ENCODE measurements at regions not wholly inside any gene's neighbourhood (a gene's known extent, or its start where the extent isn't known, plus 50 kb on each side); places are given as distances from the start of the nearest gene placed in this dataset.

- Histone ChIP-seq H3K4me1 (ENCODE audit: control insufficient read depth, insufficient read depth, low read length, poor library complexity, severe bottlenecking) (no peaks in the 10 kb centered on the region), H3K27ac (ENCODE audit: insufficient read depth, low read length, poor library complexity, severe bottlenecking) (no peak overlapping the region), H3K4me3 (ENCODE audit: insufficient read depth, low read depth, low read length, poor library complexity, severe bottlenecking) (no peak overlapping the region), H3K36me3 (ENCODE audit: control insufficient read depth, insufficient read depth, low read length) (no peaks in the 10 kb centered on the region), H3K27me3 (replicated peaks; ENCODE audit: control insufficient read depth, insufficient read depth, low read length, poor library complexity, severe bottlenecking) (no peaks in the 10 kb centered on the region), H3K9me3 (ENCODE audit: control insufficient read depth, low read length) (no peaks in the 10 kb centered on the region)
- DNase-seq = no peak
Observed at GRCh38 chr12:91556909-91557308, 374.3 kb upstream of the DCN start.

GRCh38 chr12:91555436-91556415, 373.1 kb upstream of the DCN start:
- Histone ChIP-seq H3K27me3 (replicated peaks; ENCODE audit: control insufficient read depth, insufficient read depth, low read length, poor library complexity, severe bottlenecking) (no peaks in the 10 kb centered on the region), H3K4me1 (ENCODE audit: control insufficient read depth, insufficient read depth, low read length, poor library complexity, severe bottlenecking) (no peaks in the 10 kb centered on the region), H3K36me3 (ENCODE audit: control insufficient read depth, insufficient read depth, low read length) (no peaks in the 10 kb centered on the region), H3K27ac (ENCODE audit: insufficient read depth, low read length, poor library complexity, severe bottlenecking) (no peak overlapping the region), H3K9me3 (ENCODE audit: control insufficient read depth, low read length) (no peaks in the 10 kb centered on the region), H3K4me3 (ENCODE audit: insufficient read depth, low read depth, low read length, poor library complexity, severe bottlenecking) (no peak overlapping the region)
- no peak for DNase-seq

GRCh38 chr12:91551927-91552326, 369.3 kb upstream of the DCN start:
- H3K36me3 ChIP-seq (ENCODE audit: control insufficient read depth, insufficient read depth, low read length) = no peaks in the 10 kb centered on the region
- DNase-seq = no peak
- H3K4me1 ChIP-seq (ENCODE audit: control insufficient read depth, insufficient read depth, low read length, poor library complexity, severe bottlenecking) = no peaks in the 10 kb centered on the region
- no peaks in the 10 kb centered on the region for H3K9me3 ChIP-seq (ENCODE audit: control insufficient read depth, low read length)
- no peak overlapping the region for H3K4me3 ChIP-seq (ENCODE audit: insufficient read depth, low read depth, low read length, poor library complexity, severe bottlenecking)
- no peaks in the 10 kb centered on the region for H3K27me3 ChIP-seq (replicated peaks; ENCODE audit: control insufficient read depth, insufficient read depth, low read length, poor library complexity, severe bottlenecking)
- H3K27ac ChIP-seq (ENCODE audit: insufficient read depth, low read length, poor library complexity, severe bottlenecking) = no peak overlapping the region

GRCh38 chr12:91551242-91551641, 368.6 kb upstream of the DCN start:
- Histone ChIP-seq H3K4me1 (ENCODE audit: control insufficient read depth, insufficient read depth, low read length, poor library complexity, severe bottlenecking) (no peaks in the 10 kb centered on the region), H3K4me3 (ENCODE audit: insufficient read depth, low read depth, low read length, poor library complexity, severe bottlenecking) (no peak overlapping the region), H3K27ac (ENCODE audit: insufficient read depth, low read length, poor library complexity, severe bottlenecking) (no peak overlapping the region), H3K27me3 (replicated peaks; ENCODE audit: control insufficient read depth, insufficient read depth, low read length, poor library complexity, severe bottlenecking) (no peaks in the 10 kb centered on the region), H3K36me3 (ENCODE audit: control insufficient read depth, insufficient read depth, low read length) (no peaks in the 10 kb centered on the region), H3K9me3 (ENCODE audit: control insufficient read depth, low read length) (no peaks in the 10 kb centered on the region)
- DNase-seq = no peak

GRCh38 chr12:91542666-91543065, 360.0 kb upstream of the DCN start:
- Histone ChIP-seq H3K9me3 (ENCODE audit: control insufficient read depth, low read length) (no peaks in the 10 kb centered on the region), H3K4me3 (ENCODE audit: insufficient read depth, low read depth, low read length, poor library complexity, severe bottlenecking) (no peak overlapping the region), H3K27ac (ENCODE audit: insufficient read depth, low read length, poor library complexity, severe bottlenecking) (no peak overlapping the region), H3K4me1 (ENCODE audit: control insufficient read depth, insufficient read depth, low read length, poor library complexity, severe bottlenecking) (no peaks in the 10 kb centered on the region), H3K36me3 (ENCODE audit: control insufficient read depth, insufficient read depth, low read length) (no peaks in the 10 kb centered on the region), H3K27me3 (replicated peaks; ENCODE audit: control insufficient read depth, insufficient read depth, low read length, poor library complexity, severe bottlenecking) (no peaks in the 10 kb centered on the region)
- DNase-seq = no peak

- H3K27me3 ChIP-seq (replicated peaks; ENCODE audit: control insufficient read depth, insufficient read depth, low read length, poor library complexity, severe bottlenecking) = no peaks in the 10 kb centered on the region
- no peak overlapping the region for H3K27ac ChIP-seq (ENCODE audit: insufficient read depth, low read length, poor library complexity, severe bottlenecking)
- H3K4me3 ChIP-seq (ENCODE audit: insufficient read depth, low read depth, low read length, poor library complexity, severe bottlenecking) = no peak overlapping the region
- no peaks in the 10 kb centered on the region for H3K4me1 ChIP-seq (ENCODE audit: control insufficient read depth, insufficient read depth, low read length, poor library complexity, severe bottlenecking)
- DNase-seq = no peak
- H3K9me3 ChIP-seq (ENCODE audit: control insufficient read depth, low read length) = no peaks in the 10 kb centered on the region
- H3K36me3 ChIP-seq (ENCODE audit: control insufficient read depth, insufficient read depth, low read length) = no peaks in the 10 kb centered on the region
Observed at GRCh38 chr12:91542067-91542466, 359.4 kb upstream of the DCN start.

GRCh38 chr12:91538418-91538817, 355.8 kb upstream of the DCN start:
- H3K27ac ChIP-seq (ENCODE audit: insufficient read depth, low read length, poor library complexity, severe bottlenecking) = no peak overlapping the region

GRCh38 chr12:91533366-91533765, 350.7 kb upstream of the DCN start:
- no peak for DNase-seq
- no peaks in the 10 kb centered on the region for H3K4me1 ChIP-seq (ENCODE audit: control insufficient read depth, insufficient read depth, low read length, poor library complexity, severe bottlenecking)
- H3K27me3 ChIP-seq (replicated peaks; ENCODE audit: control insufficient read depth, insufficient read depth, low read length, poor library complexity, severe bottlenecking) = no peaks in the 10 kb centered on the region
- H3K4me3 ChIP-seq (ENCODE audit: insufficient read depth, low read depth, low read length, poor library complexity, severe bottlenecking) = no peak overlapping the region
- H3K36me3 ChIP-seq (ENCODE audit: control insufficient read depth, insufficient read depth, low read length) = no peaks in the 10 kb centered on the region
- H3K9me3 ChIP-seq (ENCODE audit: control insufficient read depth, low read length) = peaks cover 6% of the 10 kb centered on the region
- no peak overlapping the region for H3K27ac ChIP-seq (ENCODE audit: insufficient read depth, low read length, poor library complexity, severe bottlenecking)

More at GRCh38 chr12:91538418-91538817, 355.8 kb upstream of the DCN start:
- H3K4me1 ChIP-seq (ENCODE audit: control insufficient read depth, insufficient read depth, low read length, poor library complexity, severe bottlenecking) = no peaks in the 10 kb centered on the region
- DNase-seq = no peak
- no peak overlapping the region for H3K4me3 ChIP-seq (ENCODE audit: insufficient read depth, low read depth, low read length, poor library complexity, severe bottlenecking)
- no peaks in the 10 kb centered on the region for H3K27me3 ChIP-seq (replicated peaks; ENCODE audit: control insufficient read depth, insufficient read depth, low read length, poor library complexity, severe bottlenecking)
- H3K9me3 ChIP-seq (ENCODE audit: control insufficient read depth, low read length) = no peaks in the 10 kb centered on the region
- no peaks in the 10 kb centered on the region for H3K36me3 ChIP-seq (ENCODE audit: control insufficient read depth, insufficient read depth, low read length)

- Histone ChIP-seq H3K9me3 (ENCODE audit: control insufficient read depth, low read length) (peaks cover 6% of the 10 kb centered on the region), H3K27ac (ENCODE audit: insufficient read depth, low read length, poor library complexity, severe bottlenecking) (no peak overlapping the region), H3K27me3 (replicated peaks; ENCODE audit: control insufficient read depth, insufficient read depth, low read length, poor library complexity, severe bottlenecking) (no peaks in the 10 kb centered on the region), H3K4me1 (ENCODE audit: control insufficient read depth, insufficient read depth, low read length, poor library complexity, severe bottlenecking) (no peaks in the 10 kb centered on the region), H3K36me3 (ENCODE audit: control insufficient read depth, insufficient read depth, low read length) (no peaks in the 10 kb centered on the region), H3K4me3 (ENCODE audit: insufficient read depth, low read depth, low read length, poor library complexity, severe bottlenecking) (no peak overlapping the region)
- no peak for DNase-seq
Observed at GRCh38 chr12:91529829-91530228, 347.2 kb upstream of the DCN start.

GRCh38 chr12:91523831-91524230, 341.2 kb upstream of the DCN start:
- Histone ChIP-seq H3K27ac (ENCODE audit: insufficient read depth, low read length, poor library complexity, severe bottlenecking) (no peak overlapping the region), H3K36me3 (ENCODE audit: control insufficient read depth, insufficient read depth, low read length) (no peaks in the 10 kb centered on the region), H3K27me3 (replicated peaks; ENCODE audit: control insufficient read depth, insufficient read depth, low read length, poor library complexity, severe bottlenecking) (no peaks in the 10 kb centered on the region), H3K9me3 (ENCODE audit: control insufficient read depth, low read length) (no peaks in the 10 kb centered on the region), H3K4me3 (ENCODE audit: insufficient read depth, low read depth, low read length, poor library complexity, severe bottlenecking) (no peak overlapping the region), H3K4me1 (ENCODE audit: control insufficient read depth, insufficient read depth, low read length, poor library complexity, severe bottlenecking) (no peaks in the 10 kb centered on the region)
- no peak for DNase-seq
